Stimulated activated CD8-positive, alpha-beta memory T cell treated with anti-CD3 and anti-CD28 coated beads, Interleukin-15, amount 100 ng/mL, for 4 hours (primary cell): ENCODE measurements at regions not wholly inside any gene's neighbourhood (a gene's known extent, or its start where the extent isn't known, plus 50 kb on each side); places are given as distances from the start of the nearest gene placed in this dataset.
"Not testable (repeated sequence)": the region's sequence is repeated elsewhere in the genome, so short reads cannot be mapped to it uniquely, and the experiment has no call there.

Experiments
- DNase-seq, 2 donors: peaks; one replicate each; pipeline ENCODE4 v3.0.0-alpha.2; 2020; ENCODE audit warnings: low read depth in 2 of 2

DNA sequence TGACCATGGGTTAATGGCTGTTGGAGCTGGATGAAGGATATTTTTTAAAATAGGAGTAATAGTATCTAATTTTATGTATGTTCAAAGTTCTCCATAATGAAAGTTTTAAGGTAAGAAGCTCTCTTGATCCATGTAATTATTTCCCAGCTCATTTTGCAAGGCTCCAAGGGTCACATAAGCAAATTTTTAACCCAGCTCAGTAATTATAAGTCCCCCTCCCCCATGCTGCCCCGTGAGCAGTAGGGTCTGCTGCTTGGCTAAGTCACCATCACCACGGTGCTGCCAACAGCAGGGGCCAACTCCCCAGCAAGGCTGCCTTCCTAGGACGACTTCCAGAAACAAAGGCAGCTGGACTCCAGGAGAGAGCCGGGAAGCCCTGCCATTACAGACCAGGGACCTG is 340.0 kb downstream of the FBXW7 start:
- no peak for DNase-seq

DNA sequence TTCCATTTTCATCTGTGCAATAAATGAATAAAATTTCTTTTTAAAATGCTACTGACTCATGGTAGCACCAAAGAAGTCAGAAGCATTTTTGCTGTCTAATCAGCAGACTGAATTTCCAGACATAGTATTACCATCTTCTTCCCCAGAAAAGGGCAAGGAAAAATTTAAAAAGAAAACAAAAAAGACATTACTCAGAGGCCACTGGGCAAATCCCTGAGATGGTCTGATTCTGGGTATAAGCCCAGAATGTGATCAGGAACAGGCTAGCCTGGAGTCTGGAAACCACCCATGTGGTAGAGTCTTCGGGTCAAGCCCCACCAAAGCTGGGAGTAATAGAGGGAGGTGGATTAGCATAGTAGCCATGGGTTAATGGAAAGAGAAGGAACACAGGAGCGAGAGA is 342.8 kb downstream of the FBXW7 start:
- DNase-seq = no peak

DNA sequence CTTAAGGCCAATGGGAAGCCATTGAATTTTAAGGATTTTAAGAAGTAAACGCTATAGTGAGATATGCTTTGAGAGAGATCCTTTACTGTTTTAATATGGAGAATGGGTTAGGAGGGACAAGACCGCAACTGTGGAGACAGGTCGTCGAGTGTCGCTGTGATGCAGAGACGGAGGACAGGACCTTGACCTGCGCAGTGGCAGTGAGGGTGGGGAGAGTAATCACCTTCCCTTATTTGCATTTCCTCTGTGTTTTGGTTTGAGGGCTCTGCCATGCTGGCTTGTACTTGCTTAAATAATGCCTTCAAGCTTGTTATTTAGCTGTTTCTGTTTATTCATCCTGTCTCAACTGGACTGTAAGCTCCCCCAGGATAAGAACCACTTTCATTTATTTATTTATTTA is 345.0 kb downstream of the FBXW7 start:
- no peak for DNase-seq

DNA sequence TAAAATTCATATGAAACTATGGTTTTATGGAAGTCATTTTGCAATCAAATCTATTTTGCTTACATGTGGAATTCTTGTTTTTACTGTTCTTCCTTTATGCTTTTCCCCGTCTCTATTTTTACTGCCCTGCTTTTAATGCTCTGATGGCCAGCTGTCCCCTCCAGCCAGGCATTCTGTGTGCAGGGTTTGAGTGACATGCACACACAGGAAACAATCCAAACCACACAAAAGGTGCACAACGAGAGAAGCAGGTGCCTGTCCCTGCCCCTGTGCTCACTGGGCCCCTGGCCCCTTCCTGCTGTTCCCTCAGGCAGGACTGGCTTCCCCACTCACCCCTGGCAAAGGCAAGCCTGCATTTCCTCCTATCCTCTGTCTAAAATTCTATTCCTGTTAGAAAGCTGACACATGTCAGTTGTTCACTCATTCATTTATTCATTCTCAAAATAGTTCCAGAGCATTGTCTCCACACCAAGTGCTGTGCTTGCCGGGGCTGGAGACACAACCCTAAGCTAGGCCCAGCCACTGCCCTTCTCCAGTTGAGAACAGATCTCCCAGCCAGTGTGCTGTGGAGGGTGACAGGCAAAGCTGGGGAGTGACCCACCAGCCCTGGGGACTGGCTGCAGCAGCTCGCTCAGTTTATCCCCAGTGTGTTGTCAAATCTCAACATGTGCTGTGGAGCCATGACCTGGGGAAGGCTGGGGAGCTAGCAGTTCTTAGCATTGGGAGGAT is 346.3 kb downstream of the FBXW7 start:
- DNase-seq = no peak

DNA sequence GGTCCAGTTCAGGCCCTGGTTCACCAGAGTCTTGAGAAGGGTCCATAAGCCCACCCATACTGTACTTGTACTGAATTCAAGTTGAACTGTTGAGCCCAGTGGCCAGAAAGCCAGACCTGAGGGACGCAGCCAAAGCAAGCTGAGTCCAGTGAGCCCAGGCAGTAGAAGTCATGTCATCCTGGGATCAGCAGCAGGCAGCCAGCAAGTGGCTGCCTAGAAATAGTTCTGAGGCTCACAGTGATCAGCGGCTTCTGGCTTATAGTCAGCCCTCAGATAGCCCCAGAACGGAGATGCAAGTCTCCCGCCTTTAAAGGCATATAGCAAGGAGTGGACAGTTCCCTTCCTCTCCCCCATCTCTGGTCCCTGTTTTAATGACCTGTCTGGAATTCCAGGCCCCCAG is 347.1 kb downstream of the FBXW7 start:
- no peak for DNase-seq

DNA sequence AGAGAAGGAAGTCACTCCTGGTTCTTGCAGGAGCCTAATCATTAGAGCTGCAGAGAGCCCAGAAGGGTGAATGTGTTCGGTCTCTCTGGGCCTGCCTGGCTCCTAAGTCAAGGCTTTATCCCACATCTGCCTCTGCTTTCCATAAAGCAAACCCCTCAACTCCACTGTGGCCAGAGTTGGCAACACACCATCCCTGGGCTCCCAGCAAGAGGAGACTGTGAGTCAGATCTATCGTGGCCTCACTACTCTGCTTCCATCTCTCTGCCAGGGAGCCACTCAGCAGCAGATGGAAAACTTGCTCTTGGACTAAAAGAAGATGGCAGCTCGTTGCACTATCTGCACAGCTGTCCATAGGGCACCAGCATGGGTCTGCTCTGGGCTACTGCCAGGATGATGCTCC is 348.2 kb downstream of the FBXW7 start:
- no peak for DNase-seq

DNA sequence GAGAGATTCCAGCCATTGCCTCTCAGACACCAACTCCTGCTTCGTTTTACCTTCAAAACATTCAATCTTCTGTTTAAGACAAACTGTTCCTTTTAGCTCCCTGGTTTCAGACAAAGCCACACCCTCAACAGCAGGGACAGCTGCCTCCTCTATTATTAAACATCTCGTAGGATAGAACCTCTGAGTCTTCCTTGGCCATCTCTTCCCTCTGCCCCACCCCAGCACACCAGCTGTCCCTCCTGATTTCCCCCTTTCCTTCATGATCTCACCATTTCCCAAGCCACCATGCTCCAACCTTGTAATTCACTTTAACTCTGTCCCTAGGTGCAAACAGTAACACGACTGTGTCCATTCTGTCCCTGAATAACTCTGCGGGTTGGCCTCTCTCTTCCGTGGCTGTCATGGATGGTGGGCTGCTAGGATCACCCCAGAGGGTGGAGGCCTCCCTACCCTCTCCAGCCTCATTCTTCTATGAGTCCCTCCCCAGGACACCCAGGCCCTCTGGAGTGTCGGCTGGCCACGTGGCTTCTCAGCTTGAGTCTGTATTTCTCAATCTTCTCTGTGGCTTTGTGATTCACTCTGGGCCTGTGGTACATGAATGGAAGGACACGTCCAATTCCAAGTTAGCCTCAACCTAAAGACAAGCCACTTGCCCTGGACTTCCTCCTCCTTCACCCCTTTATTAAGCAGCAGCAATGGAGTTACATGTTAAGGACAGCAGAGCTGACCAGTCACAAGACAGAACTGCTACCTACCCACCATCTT is 349.9 kb downstream of the FBXW7 start:
- no peak for DNase-seq

DNA sequence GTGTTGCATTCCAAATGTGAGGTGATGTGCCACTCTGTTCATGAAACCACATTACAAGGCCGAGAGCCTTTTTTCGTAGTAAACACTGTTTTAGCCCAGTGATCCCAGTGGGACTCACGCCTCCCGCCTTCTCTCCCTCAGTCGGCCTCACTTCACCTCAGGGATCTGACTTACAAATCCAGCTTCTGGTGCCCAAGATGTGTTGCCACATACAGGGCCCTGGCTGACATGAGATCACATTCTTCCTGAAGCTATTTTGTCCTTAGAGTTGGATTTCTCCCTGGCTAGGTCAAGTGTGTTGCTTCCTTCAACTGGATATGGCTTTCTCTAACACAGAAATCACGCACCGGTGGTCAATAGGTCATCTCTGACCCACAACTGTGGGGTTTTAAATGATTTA is 354.7 kb downstream of the FBXW7 start:
- DNase-seq = no peak

DNA sequence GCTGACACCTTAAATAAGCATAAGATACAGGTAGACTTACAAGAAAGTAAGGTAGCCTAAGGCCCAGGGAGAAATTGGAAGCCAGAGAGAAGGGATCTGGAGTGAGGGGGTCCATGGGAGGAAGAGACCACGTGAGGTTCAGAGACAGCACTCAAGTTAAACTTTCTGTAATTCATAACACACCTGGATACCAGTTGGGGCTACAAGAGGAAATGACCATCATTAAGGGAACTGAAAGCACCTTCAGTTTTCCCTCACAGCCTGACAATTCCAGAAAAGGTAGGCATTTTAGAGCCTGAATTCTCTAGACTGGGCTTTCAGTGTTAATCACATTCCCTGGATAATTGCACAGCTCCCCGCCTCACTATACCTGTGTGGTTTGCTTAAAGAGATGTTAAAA is 355.5 kb downstream of the FBXW7 start:
- DNase-seq = no peak

DNA sequence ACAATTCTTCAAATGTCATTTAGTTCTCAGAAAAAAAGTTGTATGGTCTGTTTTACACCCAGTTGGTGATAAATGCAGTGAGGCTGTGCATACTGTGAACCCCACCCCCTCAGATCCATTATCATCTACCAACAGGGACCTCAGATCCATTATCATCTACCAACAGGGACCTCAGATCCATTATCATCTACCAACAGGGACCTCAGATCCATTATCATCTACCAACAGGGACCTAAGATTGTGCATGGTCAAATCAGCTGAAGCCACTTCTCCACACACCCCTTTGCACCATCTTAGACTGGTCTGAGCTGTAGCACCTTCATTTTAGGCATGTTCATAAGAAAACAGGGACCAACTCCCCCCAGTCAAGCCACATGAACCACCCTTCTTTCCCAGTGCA is 358.4 kb downstream of the FBXW7 start:
- not testable (repeated sequence) for DNase-seq

DNA sequence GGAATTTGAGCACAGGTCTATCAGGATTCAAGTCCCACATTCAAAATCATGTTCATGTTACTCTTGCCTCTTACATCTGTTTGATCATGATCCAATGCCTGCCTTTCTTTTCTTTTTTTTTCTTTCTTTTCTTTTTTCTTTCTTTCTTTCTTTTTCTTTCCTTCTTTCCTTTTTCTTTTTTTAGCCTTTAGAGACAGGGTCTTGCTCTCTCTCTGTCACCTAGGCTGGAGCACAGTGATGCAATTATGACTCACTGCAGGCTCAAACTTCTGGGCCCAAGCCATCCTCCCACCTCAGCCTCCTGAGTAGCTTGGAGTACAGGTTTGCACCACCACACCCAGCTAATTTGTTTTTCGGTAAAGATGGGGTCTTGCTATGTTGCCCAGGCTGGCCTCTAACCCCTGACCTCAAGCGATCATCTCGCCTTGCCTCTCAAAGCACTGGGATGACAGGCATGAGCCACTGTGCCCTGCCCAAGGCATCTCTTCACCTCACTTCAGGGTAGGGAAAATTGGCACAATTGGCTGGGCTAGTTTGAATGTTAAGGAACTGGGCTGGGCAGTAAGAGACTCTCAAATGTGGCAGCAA is 359.2 kb downstream of the FBXW7 start:
- DNase-seq = no peak

DNA sequence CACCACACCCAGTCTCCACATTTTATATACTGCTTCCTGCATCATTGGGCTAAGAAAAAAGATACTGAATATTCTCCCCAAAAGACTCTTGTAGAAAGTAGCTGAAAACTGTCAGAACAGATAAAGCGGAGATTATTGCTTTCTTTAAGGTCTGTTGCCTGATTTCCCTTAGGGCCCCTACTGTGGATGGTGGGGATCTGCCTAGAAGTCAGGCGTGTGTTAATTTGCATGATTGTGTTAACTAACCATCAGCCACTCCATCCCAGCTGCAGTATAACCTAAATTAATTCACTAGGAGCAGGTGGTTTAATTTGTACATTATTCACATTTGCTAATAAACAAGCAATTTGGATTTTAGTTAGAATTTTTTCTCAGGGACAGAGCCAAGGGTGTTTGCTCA is 360.3 kb downstream of the FBXW7 start:
- DNase-seq = no peak

DNA sequence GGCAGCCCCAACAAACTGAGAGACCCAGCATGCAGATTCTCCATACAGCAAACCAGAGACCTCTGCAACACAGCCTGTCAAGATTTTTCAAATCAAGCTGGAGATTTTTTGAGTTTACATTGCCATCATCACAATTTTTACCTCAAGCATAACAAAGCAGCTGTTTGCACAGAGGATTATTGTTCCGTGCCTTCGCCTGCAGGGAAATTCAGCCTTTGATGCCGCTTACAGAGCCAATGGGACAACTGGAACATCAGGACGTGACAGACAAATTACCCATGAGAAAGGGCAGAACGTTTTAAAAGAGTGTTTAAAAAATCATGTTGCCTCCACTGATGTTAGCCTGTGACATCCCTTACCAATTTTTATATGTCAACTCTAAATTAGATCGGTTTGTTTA is 363.7 kb downstream of the FBXW7 start:
- DNase-seq = no peak

DNA sequence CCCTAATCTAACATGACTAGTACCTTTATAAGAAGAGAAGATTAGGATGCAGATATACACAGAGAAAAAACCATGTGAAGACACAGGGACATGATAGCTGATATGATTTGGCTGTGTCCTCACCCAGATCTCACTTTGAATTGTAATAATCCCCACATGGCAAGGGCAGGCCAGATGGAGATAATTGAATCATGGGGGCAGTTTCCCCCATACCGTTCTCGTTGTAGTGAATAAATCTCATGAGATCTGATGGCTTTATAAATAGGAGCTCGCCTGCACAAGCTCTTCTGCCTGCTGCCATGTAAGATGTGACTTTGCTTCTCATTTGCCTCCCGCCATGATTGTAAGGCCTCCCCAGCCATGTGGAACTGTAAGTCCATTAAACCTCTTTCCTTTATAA is 364.3 kb downstream of the FBXW7 start:
- DNase-seq = no peak

DNA sequence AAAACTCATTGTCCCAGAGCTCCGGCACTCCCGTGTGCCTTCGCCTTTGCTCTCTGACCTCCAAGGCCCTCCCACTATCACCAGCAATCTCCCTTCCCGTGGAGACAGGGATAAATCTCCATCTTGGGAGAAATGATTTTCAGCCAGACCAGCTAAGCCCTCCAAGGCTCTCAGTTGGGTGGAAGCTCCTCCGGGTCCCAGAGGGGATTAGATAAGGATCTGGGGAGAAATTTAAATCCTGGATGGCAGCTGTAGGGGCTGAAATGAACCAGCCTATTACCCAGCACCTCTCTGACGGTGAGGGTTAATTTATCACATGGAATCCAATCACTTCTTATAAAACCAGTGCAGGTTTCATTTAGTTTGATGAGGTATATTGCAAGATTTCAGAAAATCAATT is 366.2 kb downstream of the FBXW7 start:
- no peak for DNase-seq

DNA sequence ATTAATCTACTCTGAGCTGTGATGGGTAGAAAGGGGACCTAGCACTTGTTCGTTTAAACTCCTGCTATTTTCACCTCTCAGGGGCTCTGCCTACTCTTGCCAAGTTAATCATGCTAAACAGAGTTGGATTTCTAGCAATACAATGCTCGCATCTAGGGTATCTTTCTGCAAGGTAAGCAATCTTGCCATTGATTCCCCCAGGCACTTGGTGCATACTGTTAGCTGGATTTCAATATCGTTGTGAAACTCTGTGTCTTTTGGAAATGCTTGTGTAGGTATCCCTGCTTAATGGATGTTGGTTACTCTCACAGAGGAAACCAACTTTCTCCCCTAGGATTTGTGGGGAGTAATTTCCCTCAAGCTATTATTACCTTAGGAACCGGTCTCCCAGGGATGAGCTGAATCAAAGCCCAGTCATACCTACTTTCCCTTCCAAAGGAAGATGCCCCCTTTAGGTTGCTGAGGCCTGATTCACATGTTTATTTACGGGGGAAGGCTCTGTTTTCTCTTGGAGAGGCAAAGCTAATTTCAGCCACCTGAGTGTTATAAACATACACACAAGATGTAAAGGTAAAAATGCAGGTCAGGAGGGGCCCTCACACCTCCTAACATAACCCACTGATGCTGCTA is 366.8 kb downstream of the FBXW7 start:
- DNase-seq = no peak

DNA sequence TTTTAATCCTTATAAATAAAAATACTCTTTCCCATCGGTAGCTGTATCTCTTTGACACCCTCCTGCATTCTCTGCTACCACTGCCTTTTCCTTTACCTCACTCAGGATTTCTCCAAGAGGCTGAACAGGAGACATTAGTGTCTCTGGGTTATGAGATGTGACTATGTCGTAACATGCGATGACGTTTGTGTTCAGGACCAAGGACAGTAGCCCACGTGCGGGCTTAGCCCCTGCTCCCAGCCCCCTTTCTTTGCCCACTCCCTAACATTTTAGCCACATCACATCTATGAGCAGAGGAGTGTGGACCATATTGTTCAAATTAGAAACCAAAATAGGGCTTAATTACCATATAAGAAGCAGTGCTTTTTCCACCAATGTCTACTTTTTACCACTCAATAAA is 369.3 kb downstream of the FBXW7 start:
- no peak for DNase-seq

DNA sequence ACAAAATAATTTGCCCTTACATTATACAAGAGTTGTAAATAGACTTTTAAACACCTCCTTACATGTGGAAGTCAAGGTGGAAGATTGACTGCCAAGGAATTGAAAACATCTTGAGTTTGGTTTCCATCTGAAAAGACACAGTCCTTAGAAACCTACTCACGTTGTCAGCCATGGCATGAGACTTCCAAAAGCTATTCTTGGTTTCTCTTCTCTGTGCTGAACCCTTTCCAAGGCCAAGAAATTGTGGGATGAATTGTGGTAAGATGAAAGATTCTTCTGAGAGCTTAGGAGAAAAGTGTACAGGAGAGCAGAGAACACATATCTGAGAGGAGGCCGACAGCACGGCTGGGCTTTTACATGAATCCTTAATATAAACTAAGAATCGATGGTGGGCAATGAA is 370.0 kb downstream of the FBXW7 start:
- DNase-seq = no peak

DNA sequence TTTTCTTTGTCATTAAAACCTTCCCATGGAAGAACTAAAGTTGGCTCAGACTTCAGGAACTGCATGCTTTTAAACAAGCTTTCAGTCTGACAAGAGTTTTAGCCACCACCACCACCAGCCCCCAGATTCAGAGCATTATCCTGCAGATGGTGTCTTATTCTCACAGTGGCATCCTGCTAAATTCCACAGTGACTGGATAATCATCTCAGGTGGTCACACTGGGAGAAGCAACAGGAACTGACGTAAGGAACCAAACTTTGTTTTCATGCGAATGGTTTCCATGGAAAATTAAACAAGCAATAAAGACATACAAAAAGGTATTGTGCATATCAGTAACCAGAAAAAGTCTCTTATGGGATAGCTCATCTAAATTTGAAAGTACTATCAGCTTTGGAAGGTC is 370.7 kb downstream of the FBXW7 start:
- DNase-seq = no peak

DNA sequence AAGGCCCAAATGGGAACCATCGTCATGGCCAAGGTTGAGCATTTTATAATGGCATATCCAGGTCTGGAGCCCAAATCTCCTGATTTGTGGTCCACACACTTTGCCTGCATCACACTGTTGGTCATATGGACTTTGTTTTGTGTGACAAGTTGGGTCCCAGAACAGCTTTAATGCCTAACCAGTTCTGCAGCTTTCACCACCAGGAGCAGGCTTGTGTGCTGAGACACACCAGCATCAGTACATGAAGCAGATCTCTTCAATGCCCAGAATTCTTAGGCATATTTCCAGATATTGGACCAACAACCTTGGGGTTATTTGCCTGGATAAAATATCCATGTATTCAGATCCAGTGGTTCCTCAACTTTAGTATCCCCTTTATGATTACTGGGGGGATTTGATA is 371.3 kb downstream of the FBXW7 start:
- DNase-seq = no peak

DNA sequence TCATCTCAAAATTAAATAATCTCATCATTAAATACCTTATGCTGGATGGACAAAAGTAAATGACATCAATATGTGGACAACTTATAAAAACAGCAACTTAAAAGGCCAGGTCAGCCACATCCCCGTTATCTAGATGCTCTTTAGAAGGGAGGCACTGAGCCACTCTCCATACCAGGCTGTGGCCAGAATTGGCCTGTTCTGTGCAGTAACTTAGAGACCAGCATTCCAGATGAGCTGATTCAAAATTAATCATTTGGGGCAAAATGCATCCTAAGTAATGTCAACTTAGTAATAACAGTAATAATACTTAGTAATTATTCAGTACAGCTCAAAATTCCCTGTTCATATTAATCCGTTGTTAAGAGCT is 373.6 kb downstream of the FBXW7 start:
- no peak for DNase-seq

DNA sequence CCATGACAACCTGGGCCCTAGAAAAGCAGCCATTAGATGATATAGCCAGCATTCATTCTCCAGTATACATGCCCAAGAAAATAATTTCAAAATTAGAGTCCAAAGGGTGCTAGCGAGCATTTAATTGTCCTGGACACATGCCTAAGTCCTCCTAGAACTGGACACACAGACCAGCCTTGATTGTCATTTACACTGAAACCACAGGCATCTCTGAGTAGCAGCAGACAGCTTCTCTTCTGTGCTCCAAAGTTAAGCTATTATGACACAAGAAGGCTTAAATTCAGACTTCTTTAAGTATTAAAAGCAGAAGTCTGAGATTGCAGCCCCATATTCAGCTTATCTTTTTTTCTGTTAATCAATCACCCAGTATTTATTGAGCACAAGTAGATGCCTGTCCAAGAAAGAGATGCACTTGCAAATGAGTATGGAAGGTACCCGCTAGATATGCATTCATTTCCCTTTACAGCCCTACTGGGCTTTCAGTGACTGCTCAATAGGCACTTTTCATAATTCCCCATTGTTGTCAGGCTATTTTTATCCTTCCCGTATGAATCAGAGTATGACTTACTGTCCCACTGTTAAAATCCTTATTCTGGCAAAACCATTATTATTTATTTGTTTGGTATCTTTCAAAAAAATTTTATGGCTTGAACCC is 374.1 kb downstream of the FBXW7 start:
- DNase-seq = no peak
